Peyer's patch (tissue), 4 donors: ENCODE measurements at regions not wholly inside any gene's neighbourhood (a gene's known extent, or its start where the extent isn't known, plus 50 kb on each side); places are given as distances from the start of the nearest gene placed in this dataset.

Experiments
- DNase-seq, 3 donors: peaks; one replicate each; pipeline ENCODE4 v3.0.0-alpha.2; 2017 to 2019
- H3K27ac ChIP-seq, 4 donors: fragments of 200-600 bp; sonication (generic); one replicate each; pipeline ENCODE4 v1.5.1; 2016 to 2019
- H3K27me3 ChIP-seq, 2 donors: fragments of 200-600 bp; sonication (generic); one replicate each; pipeline ENCODE4 v1.5.1; 2019
- H3K36me3 ChIP-seq, 3 donors: fragments of 200-600 bp; sonication (generic); one replicate each; pipeline ENCODE4 v1.5.1; 2016 to 2019
- H3K4me1 ChIP-seq, 4 donors: fragments of 200-600 bp; sonication (generic); one replicate each; pipeline ENCODE4 v1.5.1; 2016 to 2019
- H3K4me3 ChIP-seq, 4 donors: fragments of 200-600 bp; sonication (generic); 1 replicate in 3 of 4; 2 replicates in 1 of 4; pipeline ENCODE4 v1.5.1; 2016 to 2019; ENCODE audit warnings: mild to moderate bottlenecking in 1 of 4
- H3K9me3 ChIP-seq, 4 donors: fragments of 200-600 bp; sonication (generic); one replicate each; pipeline ENCODE4 v1.5.1; 2016 to 2019; ENCODE audit warnings: mild to moderate bottlenecking in 1 of 4
- CTCF ChIP-seq, 6 experiments: fragments of 450-650 bp in 4 of 6; fragments of 200-600 bp in 2 of 6; sonication (generic) in 1 of 6; IDR thresholded peaks; one replicate each; pipeline ENCODE4 v1.5.1; 2017 to 2019; ENCODE audit warnings: antibody characterized with exemption in 6 of 6, mild to moderate bottlenecking in 3 of 6, moderate library complexity in 1 of 6
- POLR2A ChIP-seq, 2 donors: fragments of 450-650 bp; IDR thresholded peaks; one replicate each; pipeline ENCODE4 v1.5.1; 2017; ENCODE audit warnings: antibody characterized with exemption in 2 of 2, mild to moderate bottlenecking in 2 of 2, moderate library complexity in 2 of 2

- Histone ChIP-seq H3K27ac (peak overlapping the region in 1 of 4 donors; percentile 55), H3K4me1 (peaks cover 0 to 28% (median 0%) of the 10 kb centered on the region in 4 donors), H3K9me3 (no peaks in the 10 kb centered on the region), H3K4me3 (no peak overlapping the region), H3K27me3 (no peaks in the 10 kb centered on the region), H3K36me3 (no peaks in the 10 kb centered on the region)
- DNase-seq = no peak
- TF ChIP-seq CTCF (IDR thresholded peaks at IDR 0.05) = no peak
- TF ChIP-seq POLR2A (IDR thresholded peaks at IDR 0.05) = no peak
Measured at GRCh38 chr9:90307891-90308290, 334.7 kb downstream of the DIRAS2 start.

GRCh38 chr9:90308691-90309090 is 333.9 kb downstream of the DIRAS2 start:
- Histone ChIP-seq H3K27ac (peak overlapping the region in 2 of 4 donors; percentile 55 to 82), H3K4me3 (no peak overlapping the region), H3K36me3 (no peaks in the 10 kb centered on the region), H3K27me3 (no peaks in the 10 kb centered on the region), H3K4me1 (peaks cover 0 to 28% (median 0%) of the 10 kb centered on the region in 4 donors), H3K9me3 (no peaks in the 10 kb centered on the region)
- no peak for TF ChIP-seq CTCF (IDR thresholded peaks at IDR 0.05)
- TF ChIP-seq POLR2A (IDR thresholded peaks at IDR 0.05) = no peak
- DNase-seq = peak in 1 of 3 donors; percentile 79

GRCh38 chr9:90309809-90310520 is 332.7 kb downstream of the DIRAS2 start:
- Histone ChIP-seq H3K27me3 (no peaks in the 10 kb centered on the region), H3K4me3 (peak overlapping the region in 1 of 4 donors; percentile 6), H3K9me3 (no peaks in the 10 kb centered on the region), H3K4me1 (peaks cover 0 to 28% (median 0%) of the 10 kb centered on the region in 4 donors), H3K27ac (peak overlapping the region in 2 of 4 donors; percentile 55 to 82), H3K36me3 (no peaks in the 10 kb centered on the region)
- no peak for TF ChIP-seq CTCF (IDR thresholded peaks at IDR 0.05)
- no peak for TF ChIP-seq POLR2A (IDR thresholded peaks at IDR 0.05)
- no peak for DNase-seq

- Histone ChIP-seq H3K4me3 (peak overlapping the region in 1 of 4 donors; percentile 6), H3K27me3 (no peaks in the 10 kb centered on the region), H3K36me3 (no peaks in the 10 kb centered on the region), H3K4me1 (peaks cover 0 to 28% (median 0%) of the 10 kb centered on the region in 4 donors), H3K9me3 (no peaks in the 10 kb centered on the region), H3K27ac (peak overlapping the region in 2 of 4 donors; percentile 55 to 82)
- no peak for TF ChIP-seq CTCF (IDR thresholded peaks at IDR 0.05)
- no peak for TF ChIP-seq POLR2A (IDR thresholded peaks at IDR 0.05)
- no peak for DNase-seq
Measured at GRCh38 chr9:90310521-90310876, 332.1 kb downstream of the DIRAS2 start.

GRCh38 chr9:90311811-90312210 is 330.8 kb downstream of the DIRAS2 start:
- DNase-seq = no peak
- H3K9me3 ChIP-seq = no peaks in the 10 kb centered on the region
- H3K27ac ChIP-seq = no peak overlapping the region
- peaks cover 0 to 27% (median 0%) of the 10 kb centered on the region in 4 donors for H3K4me1 ChIP-seq
- TF ChIP-seq POLR2A (IDR thresholded peaks at IDR 0.05) (no peak), CTCF (IDR thresholded peaks at IDR 0.05) (no peak)
- H3K36me3 ChIP-seq = no peaks in the 10 kb centered on the region
- H3K27me3 ChIP-seq = no peaks in the 10 kb centered on the region
- no peak overlapping the region for H3K4me3 ChIP-seq
